ENCODE measurements at regions not wholly inside any gene's neighbourhood (a gene's known extent, or its start where the extent isn't known, plus 50 kb on each side); places are given as distances from the start of the nearest gene placed in this dataset.

GRCh38 chr2:2840681-2841300, 509.7 kb upstream of the MYT1L start:
- DNase-seq (ENCODE audit: low read depth, low spot score) = no peak
- H3K27ac Mint-ChIP-seq (ENCODE audit: unreplicated experiment) = no peak overlapping the region
- no peaks in the 10 kb centered on the region for H3K36me3 Mint-ChIP-seq (ENCODE audit: low read depth)
- no peaks in the 10 kb centered on the region for H3K9me3 Mint-ChIP-seq
- no peaks in the 10 kb centered on the region for H3K27me3 Mint-ChIP-seq (ENCODE audit: low read depth)
- no peak overlapping the region for H3K4me3 Mint-ChIP-seq
- TF ChIP-seq CTCF (conservative IDR thresholded peaks at IDR 0.05) = no peak
- H3K4me1 Mint-ChIP-seq = no peaks in the 10 kb centered on the region

GRCh38 chr2:2839782-2840531, 508.9 kb upstream of the MYT1L start:
- H3K36me3 Mint-ChIP-seq (ENCODE audit: low read depth) = no peaks in the 10 kb centered on the region
- no peak for TF ChIP-seq CTCF (conservative IDR thresholded peaks at IDR 0.05)
- H3K9me3 Mint-ChIP-seq = no peaks in the 10 kb centered on the region
- DNase-seq (ENCODE audit: low read depth, low spot score) = no peak
- no peak overlapping the region for H3K4me3 Mint-ChIP-seq
- H3K4me1 Mint-ChIP-seq = no peaks in the 10 kb centered on the region
- H3K27ac Mint-ChIP-seq (ENCODE audit: unreplicated experiment) = no peak overlapping the region
- H3K27me3 Mint-ChIP-seq (ENCODE audit: low read depth) = no peaks in the 10 kb centered on the region

- no peaks in the 10 kb centered on the region for H3K4me1 Mint-ChIP-seq
- TF ChIP-seq CTCF (conservative IDR thresholded peaks at IDR 0.05) = no peak
- DNase-seq (ENCODE audit: low read depth, low spot score) = no peak
- no peak overlapping the region for H3K27ac Mint-ChIP-seq (ENCODE audit: unreplicated experiment)
- no peak overlapping the region for H3K4me3 Mint-ChIP-seq
- no peaks in the 10 kb centered on the region for H3K36me3 Mint-ChIP-seq (ENCODE audit: low read depth)
- H3K9me3 Mint-ChIP-seq = no peaks in the 10 kb centered on the region
- H3K27me3 Mint-ChIP-seq (ENCODE audit: low read depth) = no peaks in the 10 kb centered on the region
Measured at GRCh38 chr2:2839393-2839781, 508.3 kb upstream of the MYT1L start.

- Mint-ChIP-seq H3K27ac (ENCODE audit: unreplicated experiment) (no peak overlapping the region), H3K4me3 (no peak overlapping the region), H3K9me3 (no peaks in the 10 kb centered on the region), H3K27me3 (ENCODE audit: low read depth) (no peaks in the 10 kb centered on the region), H3K36me3 (ENCODE audit: low read depth) (no peaks in the 10 kb centered on the region), H3K4me1 (no peaks in the 10 kb centered on the region)
- no peak for TF ChIP-seq CTCF (conservative IDR thresholded peaks at IDR 0.05)
- no peak for DNase-seq (ENCODE audit: low read depth, low spot score)
Measured at GRCh38 chr2:2838548-2838845, 507.4 kb upstream of the MYT1L start.

GRCh38 chr2:2837746-2838547, 506.9 kb upstream of the MYT1L start:
- peak overlapping the region; percentile 92 for H3K27ac Mint-ChIP-seq (ENCODE audit: unreplicated experiment)
- H3K4me1 Mint-ChIP-seq = no peaks in the 10 kb centered on the region
- no peak for TF ChIP-seq CTCF (conservative IDR thresholded peaks at IDR 0.05)
- H3K9me3 Mint-ChIP-seq = no peaks in the 10 kb centered on the region
- DNase-seq (ENCODE audit: low read depth, low spot score) = no peak
- no peaks in the 10 kb centered on the region for H3K36me3 Mint-ChIP-seq (ENCODE audit: low read depth)
- H3K27me3 Mint-ChIP-seq (ENCODE audit: low read depth) = no peaks in the 10 kb centered on the region
- no peak overlapping the region for H3K4me3 Mint-ChIP-seq
